Keratinocyte (primary cell): ENCODE measurements at regions not wholly inside any gene's neighbourhood (a gene's known extent, or its start where the extent isn't known, plus 50 kb on each side); places are given as distances from the start of the nearest gene placed in this dataset.

Source experiments
- DNase-seq: peaks from one replicate; pipeline ENCODE4 v3.0.0-alpha.2; 2011; ENCODE audit warnings: low read depth, missing footprints, low spot score
- FAIRE-seq: peaks from 2 replicates; lab custom pipeline; 2011; peaks lifted over from hg19 to GRCh38; lab: Jason Lieb, UNC
- H2AFZ ChIP-seq: 2 replicates; pipeline ENCODE4 v1.6.0; 2012; ENCODE audit warnings: low read length, control low read depth, inconsistent platforms; ENCODE audit not compliant: control insufficient read depth
- H3K27ac ChIP-seq: 2 replicates; pipeline ENCODE4 v1.5.1; 2011; ENCODE audit warnings: low read length; ENCODE audit not compliant: control insufficient read depth, insufficient read depth
- H3K27me3 ChIP-seq: 3 replicates; pipeline ENCODE4 v1.6.0; 2011; ENCODE audit warnings: low read length; ENCODE audit not compliant: control insufficient read depth, insufficient read depth; ENCODE audit errors: extremely low read depth
- H3K36me3 ChIP-seq, 2 experiments: 2 replicates in 1 of 2; 3 replicates in 1 of 2; pipeline ENCODE4 v1.5.1; 2011; ENCODE audit warnings: low read length in 2 of 2, mild to moderate bottlenecking in 1 of 2; ENCODE audit not compliant: control insufficient read depth in 2 of 2, insufficient read depth in 2 of 2; ENCODE audit errors: extremely low read depth in 1 of 2
- H3K4me1 ChIP-seq: 3 replicates; pipeline ENCODE4 v1.5.1; 2011; ENCODE audit warnings: low read length; ENCODE audit not compliant: control insufficient read depth, insufficient read depth; ENCODE audit errors: extremely low read depth
- H3K4me2 ChIP-seq: 3 replicates; pipeline ENCODE4 v1.6.0; 2011; ENCODE audit warnings: low read depth, low read length; ENCODE audit not compliant: control insufficient read depth, insufficient read depth; ENCODE audit errors: extremely low read depth
- H3K4me3 ChIP-seq, 3 experiments: fragments of 200-600 bp in 1 of 3; sonication (generic) in 1 of 3; 2 replicates in 2 of 3; 3 replicates in 1 of 3; pipeline ENCODE4 v1.5.1; 2011 to 2016; ENCODE audit warnings: low read length in 3 of 3, mild to moderate bottlenecking in 3 of 3, control low read depth in 2 of 3, inconsistent platforms in 1 of 3, low read depth in 1 of 3, mixed read lengths in 1 of 3, mixed run types in 1 of 3, moderate library complexity in 1 of 3; ENCODE audit not compliant: control insufficient read depth in 2 of 3, insufficient read depth in 2 of 3; ENCODE audit errors: extremely low read depth in 1 of 3
- H3K79me2 ChIP-seq: 2 replicates; pipeline ENCODE4 v1.6.0; 2012; ENCODE audit warnings: low read length; ENCODE audit not compliant: control insufficient read depth, insufficient read depth
- H3K9ac ChIP-seq: 3 replicates; pipeline ENCODE4 v1.6.0; 2011; ENCODE audit warnings: low read length; ENCODE audit not compliant: control insufficient read depth, insufficient read depth; ENCODE audit errors: extremely low read depth
- H3K9me1 ChIP-seq: 3 replicates; pipeline ENCODE4 v1.6.0; 2011; ENCODE audit warnings: low read length; ENCODE audit not compliant: control insufficient read depth, insufficient read depth; ENCODE audit errors: extremely low read depth
- H3K9me3 ChIP-seq: 2 replicates; pipeline ENCODE4 v1.5.1; 2012; ENCODE audit warnings: low read depth, low read length; ENCODE audit not compliant: control insufficient read depth
- H4K20me1 ChIP-seq: 3 replicates; pipeline ENCODE4 v1.6.0; 2011; ENCODE audit warnings: low read length; ENCODE audit not compliant: control insufficient read depth, insufficient read depth; ENCODE audit errors: extremely low read depth
- CTCF ChIP-seq, 3 experiments: IDR thresholded peaks in 1 of 3; conservative IDR thresholded peaks in 1 of 3; optimal IDR thresholded peaks in 1 of 3; 2 replicates in 2 of 3; 3 replicates in 1 of 3; pipeline versions ENCODE3 to v1.5.1; 2011; ENCODE audit warnings: low read length in 3 of 3, mild to moderate bottlenecking in 3 of 3, moderate library complexity in 2 of 3, control low read depth in 1 of 3, inconsistent platforms in 1 of 3; ENCODE audit not compliant: insufficient read depth in 2 of 3; ENCODE audit errors: extremely low read depth in 1 of 3
- EZH2 ChIP-seq: IDR thresholded peaks from one replicate; pipeline ENCODE4 v1.6.1; 2012; ENCODE audit warnings: inconsistent platforms, mild to moderate bottlenecking, low read length, moderate library complexity
- dilution Hi-C: fragments of 300-500 bp; cut with MboI; formaldehyde crosslinking; loops from one replicate; pipeline ENCODE4 v1.7.0; 2020; ENCODE audit warnings: low sequenced_read_pairs; ENCODE audit not compliant: extremely low pct_ligation_motif_present

DNA sequence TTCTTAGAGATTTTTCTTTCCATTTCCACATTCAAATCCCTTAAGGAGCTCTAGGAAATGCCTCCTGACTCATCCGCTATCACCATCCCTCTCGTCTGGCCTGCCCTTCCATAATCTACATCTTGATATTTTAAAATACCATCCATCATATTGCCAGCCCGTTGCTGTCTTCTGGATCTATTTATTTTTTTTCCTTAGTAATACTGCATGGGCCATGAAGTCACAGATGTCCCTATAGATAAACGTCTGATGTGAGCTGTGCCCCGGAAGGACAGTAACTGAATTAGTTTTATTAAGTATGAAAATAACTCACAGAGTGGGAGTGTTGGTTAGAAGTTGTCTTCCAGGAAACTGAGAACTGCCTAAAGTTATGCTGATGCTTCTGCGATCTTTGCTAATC is 76.2 kb downstream of the KLF6 start:
- FAIRE-seq, result no peak
- H2AFZ ChIP-seq, result no peak overlapping the region
- no peak overlapping the region for H3K4me2 ChIP-seq

DNA sequence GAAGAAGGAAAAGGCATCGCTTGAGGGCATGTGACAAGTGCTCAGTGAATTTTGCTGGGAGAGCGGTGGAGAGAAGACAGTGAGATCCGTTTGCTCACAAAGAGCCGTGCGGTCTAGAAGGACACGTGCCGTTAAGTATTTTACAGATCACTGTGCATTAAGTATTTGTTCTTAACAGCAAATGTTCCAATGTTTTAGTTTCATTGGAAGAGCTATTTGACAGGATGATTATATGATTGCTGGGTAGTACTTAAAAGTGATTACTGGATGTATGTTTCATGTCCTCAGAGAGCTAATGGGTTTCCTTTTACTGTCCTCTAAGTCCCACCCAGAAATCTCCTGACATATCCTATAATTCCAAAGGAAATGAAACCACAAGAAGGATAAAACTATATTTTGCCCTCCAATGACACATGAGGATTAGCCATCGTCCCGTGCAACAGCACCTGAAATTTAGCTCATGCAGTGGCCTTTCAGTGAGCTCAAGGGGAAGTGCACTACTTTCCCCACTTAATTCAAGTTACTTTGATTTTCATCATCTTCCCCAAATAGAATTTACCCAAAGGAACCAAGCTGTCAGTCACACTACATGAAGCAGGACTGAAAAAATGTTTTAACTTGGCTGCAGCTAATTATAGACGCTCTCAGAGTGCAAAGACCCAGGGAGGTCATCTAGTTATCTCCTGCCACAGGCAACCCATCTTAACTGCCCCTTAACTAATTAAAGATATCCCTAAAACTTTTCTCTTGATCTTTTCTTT is 80.3 kb downstream of the KLF6 start:
- Histone ChIP-seq H3K27me3 (no peaks in the 10 kb centered on the region), H4K20me1 (no peaks in the 10 kb centered on the region), H3K27ac (no peak overlapping the region), H3K9me1 (no peaks in the 10 kb centered on the region), H3K4me1 (no peaks in the 10 kb centered on the region), H3K4me3 (no peak overlapping the region), H3K4me2 (no peak overlapping the region), H2AFZ (no peak overlapping the region), H3K36me3 (no peaks in the 10 kb centered on the region), H3K9ac (no peak overlapping the region), H3K9me3 (no peaks in the 10 kb centered on the region), H3K79me2 (no peaks in the 10 kb centered on the region)
- FAIRE-seq (no peak), DNase-seq (no peak)
- dilution Hi-C loops, result no loop called here
- TF ChIP-seq CTCF (optimal IDR thresholded peaks at IDR 0.05 in 1 of 3, IDR thresholded peaks at IDR 0.05 in 1 of 3, conservative IDR thresholded peaks at IDR 0.05 in 1 of 3; ENCODE audit: extremely low read depth in 1 of 3, insufficient read depth in 2 of 3, low read length in 3 of 3) (no peak), EZH2 (no peak)

More for the DNA sequence above, 76.2 kb downstream of the KLF6 start:
- H3K27ac ChIP-seq, result no peak overlapping the region
- H3K4me1 ChIP-seq, result no peaks in the 10 kb centered on the region
- H3K9me3 ChIP-seq, result no peaks in the 10 kb centered on the region
- H4K20me1 ChIP-seq, result no peaks in the 10 kb centered on the region
- DNase-seq, result no peak
- no peaks in the 10 kb centered on the region for H3K27me3 ChIP-seq
- H3K9me1 ChIP-seq, result no peaks in the 10 kb centered on the region
- no peaks in the 10 kb centered on the region for H3K36me3 ChIP-seq
- dilution Hi-C loops, result no loop called here
- H3K9ac ChIP-seq, result no peak overlapping the region
- H3K4me3 ChIP-seq, result no peak overlapping the region
- H3K79me2 ChIP-seq, result no peaks in the 10 kb centered on the region
- no peak for TF ChIP-seq EZH2
- TF ChIP-seq CTCF (optimal IDR thresholded peaks at IDR 0.05 in 1 of 3, IDR thresholded peaks at IDR 0.05 in 1 of 3, conservative IDR thresholded peaks at IDR 0.05 in 1 of 3; ENCODE audit: extremely low read depth in 1 of 3, insufficient read depth in 2 of 3, low read length in 3 of 3), result no peak
